ENCODE measurements at regions not wholly inside any gene's neighbourhood (a gene's known extent, or its start where the extent isn't known, plus 50 kb on each side); places are given as distances from the start of the nearest gene placed in this dataset.
"Not testable (repeated sequence)": the region's sequence is repeated elsewhere in the genome, so short reads cannot be mapped to it uniquely, and the experiment has no call there.

- DNase-seq: no peak
Observed at GRCh38 chr10:23884670-23885069, 324.3 kb upstream of the KIAA1217 start.

- DNase-seq: no peak
Observed at GRCh38 chr10:23885853-23886252, 323.1 kb upstream of the KIAA1217 start.

GRCh38 chr10:23886355-23886754 is 322.6 kb upstream of the KIAA1217 start:
- DNase-seq: no peak

GRCh38 chr10:23891301-23891700 is 317.6 kb upstream of the KIAA1217 start:
- DNase-seq: no peak

- DNase-seq: no peak
Observed at GRCh38 chr10:23892296-23892695, 316.6 kb upstream of the KIAA1217 start.

- DNase-seq: no peak
Observed at GRCh38 chr10:23897267-23897666, 311.7 kb upstream of the KIAA1217 start.

- no peak for DNase-seq
Observed at GRCh38 chr10:23897861-23898260, 311.1 kb upstream of the KIAA1217 start.

- no peak for DNase-seq
Observed at GRCh38 chr10:23899166-23899565, 309.8 kb upstream of the KIAA1217 start.

GRCh38 chr10:23910291-23910690 is 298.6 kb upstream of the KIAA1217 start:
- no peak for DNase-seq

- DNase-seq: no peak
Observed at GRCh38 chr10:23912884-23913404, 296.0 kb upstream of the KIAA1217 start.

GRCh38 chr10:23914641-23915040 is 294.3 kb upstream of the KIAA1217 start:
- no peak for DNase-seq

- DNase-seq: no peak
Observed at GRCh38 chr10:23917251-23917840, 291.6 kb upstream of the KIAA1217 start.

GRCh38 chr10:23918090-23918723 is 290.7 kb upstream of the KIAA1217 start:
- no peak for DNase-seq

GRCh38 chr10:23918839-23919238 is 290.1 kb upstream of the KIAA1217 start:
- no peak for DNase-seq

- no peak for DNase-seq
Observed at GRCh38 chr10:23927576-23928325, 281.2 kb upstream of the KIAA1217 start.

- DNase-seq: not testable (repeated sequence)
Observed at GRCh38 chr10:23934023-23934422, 274.9 kb upstream of the KIAA1217 start.

GRCh38 chr10:23945845-23946244 is 263.1 kb upstream of the KIAA1217 start:
- no peak for DNase-seq

- DNase-seq: no peak
Observed at GRCh38 chr10:23951841-23952240, 257.1 kb upstream of the KIAA1217 start.

GRCh38 chr10:23955456-23956225 is 253.3 kb upstream of the KIAA1217 start:
- DNase-seq: no peak

GRCh38 chr10:23965123-23965522 is 243.8 kb upstream of the KIAA1217 start:
- DNase-seq: no peak

- no peak for DNase-seq
Observed at GRCh38 chr10:23965880-23966279, 243.1 kb upstream of the KIAA1217 start.

- DNase-seq: no peak
Observed at GRCh38 chr10:23966504-23967051, 242.4 kb upstream of the KIAA1217 start.

GRCh38 chr10:23968301-23968700 is 240.6 kb upstream of the KIAA1217 start:
- no peak for DNase-seq

Data from NCI-H2029 treated with DMSO at 0.1 percent for 48 hours (cell line).